Liver (tissue), 3 donors: ENCODE measurements at regions not wholly inside any gene's neighbourhood (a gene's known extent, or its start where the extent isn't known, plus 50 kb on each side); places are given as distances from the start of the nearest gene placed in this dataset.

ENCODE experiments used
- FOXA1 ChIP-seq: IDR thresholded peaks from 2 replicates; pipeline ENCODE4 v1.6.1; 2016; ENCODE audit warnings: antibody characterized with exemption
- RXRA ChIP-seq, 2 donors: IDR thresholded peaks; 2 replicates each; pipeline ENCODE4 v1.6.1; 2017 to 2018; ENCODE audit warnings: antibody characterized with exemption in 2 of 2, mild to moderate bottlenecking in 1 of 2
- TAF1 ChIP-seq: conservative IDR thresholded peaks from 2 replicates; pipeline ENCODE4 v1.6.1; 2016; ENCODE audit warnings: antibody characterized with exemption, mild to moderate bottlenecking
- YY1 ChIP-seq: IDR thresholded peaks from 2 replicates; pipeline ENCODE4 v1.6.1; 2016; ENCODE audit warnings: antibody characterized with exemption, mild to moderate bottlenecking
- TF ChIP-seq, protein P1 (sequence below): IDR thresholded peaks from 2 replicates; pipeline ENCODE4 v1.6.1; 2016; ENCODE audit warnings: antibody characterized with exemption
- TF ChIP-seq, protein P2 (sequence below): fragments of 150-350 bp; IDR thresholded peaks from 2 replicates; pipeline ENCODE4 v1.5.1; 2017; ENCODE audit warnings: improper control_type of control experiment, low read depth, low read length; ENCODE audit not compliant: missing input control
- TF ChIP-seq, protein P3 (sequence below): IDR thresholded peaks from 2 replicates; pipeline ENCODE4 v1.6.1; 2016; ENCODE audit warnings: antibody characterized with exemption, mild to moderate bottlenecking
- TF ChIP-seq, protein P4 (sequence below): IDR thresholded peaks from 2 replicates; pipeline ENCODE4 v1.6.1; 2016; ENCODE audit warnings: antibody characterized with exemption
- donor health status: healthy.
- donor health status: healthy.

DNA sequence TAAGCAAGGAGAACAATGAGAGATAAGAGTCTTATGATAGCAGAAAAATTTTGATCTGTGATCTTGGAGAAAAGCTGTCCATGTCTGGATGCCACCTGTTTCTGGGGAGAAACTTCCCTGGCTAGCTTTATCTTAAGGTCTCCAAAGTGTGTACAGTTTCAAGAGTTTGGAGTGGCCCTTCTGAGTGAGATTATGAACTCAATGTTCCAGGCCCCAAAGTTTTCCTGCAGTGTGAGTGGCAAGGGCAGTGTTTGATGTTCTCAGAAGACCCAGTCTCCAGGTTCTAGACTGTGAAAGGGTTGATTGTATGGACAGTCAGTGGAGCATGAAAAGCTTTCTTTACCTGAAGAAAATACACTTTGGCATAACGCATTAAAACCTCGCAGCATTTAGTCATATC, 121.7 kb downstream of the OLIG3 start:
- TF ChIP-seq, protein P1, sequence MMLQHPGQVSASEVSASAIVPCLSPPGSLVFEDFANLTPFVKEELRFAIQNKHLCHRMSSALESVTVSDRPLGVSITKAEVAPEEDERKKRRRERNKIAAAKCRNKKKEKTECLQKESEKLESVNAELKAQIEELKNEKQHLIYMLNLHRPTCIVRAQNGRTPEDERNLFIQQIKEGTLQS = no peak
- TF ChIP-seq, protein P2, sequence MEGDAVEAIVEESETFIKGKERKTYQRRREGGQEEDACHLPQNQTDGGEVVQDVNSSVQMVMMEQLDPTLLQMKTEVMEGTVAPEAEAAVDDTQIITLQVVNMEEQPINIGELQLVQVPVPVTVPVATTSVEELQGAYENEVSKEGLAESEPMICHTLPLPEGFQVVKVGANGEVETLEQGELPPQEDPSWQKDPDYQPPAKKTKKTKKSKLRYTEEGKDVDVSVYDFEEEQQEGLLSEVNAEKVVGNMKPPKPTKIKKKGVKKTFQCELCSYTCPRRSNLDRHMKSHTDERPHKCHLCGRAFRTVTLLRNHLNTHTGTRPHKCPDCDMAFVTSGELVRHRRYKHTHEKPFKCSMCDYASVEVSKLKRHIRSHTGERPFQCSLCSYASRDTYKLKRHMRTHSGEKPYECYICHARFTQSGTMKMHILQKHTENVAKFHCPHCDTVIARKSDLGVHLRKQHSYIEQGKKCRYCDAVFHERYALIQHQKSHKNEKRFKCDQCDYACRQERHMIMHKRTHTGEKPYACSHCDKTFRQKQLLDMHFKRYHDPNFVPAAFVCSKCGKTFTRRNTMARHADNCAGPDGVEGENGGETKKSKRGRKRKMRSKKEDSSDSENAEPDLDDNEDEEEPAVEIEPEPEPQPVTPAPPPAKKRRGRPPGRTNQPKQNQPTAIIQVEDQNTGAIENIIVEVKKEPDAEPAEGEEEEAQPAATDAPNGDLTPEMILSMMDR = no peak
- TF ChIP-seq TAF1 = no peak
- TF ChIP-seq, protein P3, sequence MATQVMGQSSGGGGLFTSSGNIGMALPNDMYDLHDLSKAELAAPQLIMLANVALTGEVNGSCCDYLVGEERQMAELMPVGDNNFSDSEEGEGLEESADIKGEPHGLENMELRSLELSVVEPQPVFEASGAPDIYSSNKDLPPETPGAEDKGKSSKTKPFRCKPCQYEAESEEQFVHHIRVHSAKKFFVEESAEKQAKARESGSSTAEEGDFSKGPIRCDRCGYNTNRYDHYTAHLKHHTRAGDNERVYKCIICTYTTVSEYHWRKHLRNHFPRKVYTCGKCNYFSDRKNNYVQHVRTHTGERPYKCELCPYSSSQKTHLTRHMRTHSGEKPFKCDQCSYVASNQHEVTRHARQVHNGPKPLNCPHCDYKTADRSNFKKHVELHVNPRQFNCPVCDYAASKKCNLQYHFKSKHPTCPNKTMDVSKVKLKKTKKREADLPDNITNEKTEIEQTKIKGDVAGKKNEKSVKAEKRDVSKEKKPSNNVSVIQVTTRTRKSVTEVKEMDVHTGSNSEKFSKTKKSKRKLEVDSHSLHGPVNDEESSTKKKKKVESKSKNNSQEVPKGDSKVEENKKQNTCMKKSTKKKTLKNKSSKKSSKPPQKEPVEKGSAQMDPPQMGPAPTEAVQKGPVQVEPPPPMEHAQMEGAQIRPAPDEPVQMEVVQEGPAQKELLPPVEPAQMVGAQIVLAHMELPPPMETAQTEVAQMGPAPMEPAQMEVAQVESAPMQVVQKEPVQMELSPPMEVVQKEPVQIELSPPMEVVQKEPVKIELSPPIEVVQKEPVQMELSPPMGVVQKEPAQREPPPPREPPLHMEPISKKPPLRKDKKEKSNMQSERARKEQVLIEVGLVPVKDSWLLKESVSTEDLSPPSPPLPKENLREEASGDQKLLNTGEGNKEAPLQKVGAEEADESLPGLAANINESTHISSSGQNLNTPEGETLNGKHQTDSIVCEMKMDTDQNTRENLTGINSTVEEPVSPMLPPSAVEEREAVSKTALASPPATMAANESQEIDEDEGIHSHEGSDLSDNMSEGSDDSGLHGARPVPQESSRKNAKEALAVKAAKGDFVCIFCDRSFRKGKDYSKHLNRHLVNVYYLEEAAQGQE = no peak
- TF ChIP-seq, protein P4, sequence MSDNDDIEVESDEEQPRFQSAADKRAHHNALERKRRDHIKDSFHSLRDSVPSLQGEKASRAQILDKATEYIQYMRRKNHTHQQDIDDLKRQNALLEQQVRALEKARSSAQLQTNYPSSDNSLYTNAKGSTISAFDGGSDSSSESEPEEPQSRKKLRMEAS = no peak
- no peak for TF ChIP-seq YY1
- TF ChIP-seq FOXA1 = no peak
- no peak for TF ChIP-seq RXRA (IDR thresholded peaks at IDR 0.05)
